HG02610 (cell line): ENCODE measurements at regions not wholly inside any gene's neighbourhood (a gene's known extent, or its start where the extent isn't known, plus 50 kb on each side); places are given as distances from the start of the nearest gene placed in this dataset.
A peak's percentile ranks its signal among the peaks of the same experiment; 100 is the strongest.
"Not testable (repeated sequence)": the region's sequence is repeated elsewhere in the genome, so short reads cannot be mapped to it uniquely, and the experiment has no call there.

Source experiments
- ATAC-seq: cut with Tn5 transposase; IDR thresholded peaks from one replicate; pipeline ENCODE4 v1.9.1; 2021; ENCODE audit warnings: mild to moderate bottlenecking, moderate library complexity; ENCODE audit not compliant: unreplicated experiment

DNA sequence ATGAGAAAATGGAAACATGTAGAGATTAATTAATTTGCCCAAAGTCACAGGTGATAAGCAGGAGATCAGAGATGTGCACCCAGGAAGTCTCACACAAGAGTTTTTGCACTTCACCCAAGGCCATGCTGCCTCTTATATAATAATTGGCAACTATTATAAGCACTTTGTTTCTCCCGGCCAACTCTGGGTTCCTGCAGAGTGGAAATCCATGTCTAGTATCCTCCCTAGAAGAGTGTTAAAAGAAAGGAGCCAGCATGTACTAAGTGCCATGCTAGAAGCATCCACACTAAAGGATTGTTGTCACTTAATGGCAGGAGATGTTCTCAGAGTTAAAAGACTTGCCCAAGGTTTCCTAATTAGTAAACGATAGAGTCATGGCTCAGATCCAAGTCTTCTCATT is 470.3 kb downstream of the OMA1 start:
- no peak for ATAC-seq

DNA sequence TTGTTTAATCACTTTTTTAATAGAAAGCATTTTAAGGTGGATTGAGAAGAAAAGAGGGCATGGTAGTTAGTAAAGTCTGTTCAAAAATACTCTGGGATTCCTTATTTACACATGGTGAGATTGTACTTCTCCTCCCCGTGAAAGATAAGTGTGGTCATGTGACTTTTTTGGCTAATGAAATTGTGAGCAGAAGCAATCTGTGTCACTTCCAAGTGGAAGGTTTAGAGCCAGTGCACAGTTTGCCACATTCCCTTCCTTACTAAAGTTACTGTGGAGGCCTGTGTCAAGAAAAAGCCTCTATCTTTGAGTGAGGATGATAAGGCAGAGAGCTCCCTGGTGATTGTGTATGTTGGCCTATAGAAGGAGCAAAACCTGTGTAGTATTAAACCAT is 471.3 kb downstream of the OMA1 start:
- no peak for ATAC-seq

DNA sequence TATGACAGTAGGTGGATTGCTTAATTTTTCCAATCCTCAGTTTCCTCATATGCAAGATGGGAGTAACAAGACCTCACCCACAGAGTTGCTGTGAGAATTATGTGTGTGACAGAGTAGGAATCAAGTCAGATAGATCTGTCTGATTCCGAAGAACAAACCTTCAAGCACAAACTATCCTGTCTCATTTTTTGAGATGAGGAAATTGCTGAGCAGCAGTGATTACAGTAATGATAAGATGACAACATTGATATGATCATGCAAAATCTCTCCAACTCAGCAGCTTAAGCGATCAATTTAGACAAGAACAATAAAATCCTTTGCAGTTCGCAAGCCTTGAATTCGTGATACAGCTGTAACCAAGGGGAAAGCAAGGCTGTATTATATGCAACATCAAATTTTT is 474.1 kb downstream of the OMA1 start:
- no peak for ATAC-seq

DNA sequence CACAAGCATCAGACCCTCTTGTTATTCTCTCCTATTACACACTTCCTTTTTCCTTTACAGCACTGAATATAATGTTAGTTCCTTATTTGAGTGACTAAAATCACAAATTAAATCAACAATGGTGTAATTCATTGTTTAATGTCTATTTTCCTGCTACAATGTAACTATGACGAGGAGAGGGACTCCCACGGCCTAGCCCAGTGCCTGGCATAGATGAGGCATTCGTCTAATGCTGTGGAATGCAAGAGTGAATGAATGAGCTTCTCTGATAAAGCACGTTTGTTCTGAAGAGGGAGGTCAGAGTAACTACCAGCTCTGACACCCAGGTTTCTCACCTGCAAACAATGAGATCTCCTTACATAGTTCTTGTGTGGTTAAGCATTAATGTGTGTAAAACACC is 479.4 kb downstream of the OMA1 start:
- ATAC-seq = no peak

DNA sequence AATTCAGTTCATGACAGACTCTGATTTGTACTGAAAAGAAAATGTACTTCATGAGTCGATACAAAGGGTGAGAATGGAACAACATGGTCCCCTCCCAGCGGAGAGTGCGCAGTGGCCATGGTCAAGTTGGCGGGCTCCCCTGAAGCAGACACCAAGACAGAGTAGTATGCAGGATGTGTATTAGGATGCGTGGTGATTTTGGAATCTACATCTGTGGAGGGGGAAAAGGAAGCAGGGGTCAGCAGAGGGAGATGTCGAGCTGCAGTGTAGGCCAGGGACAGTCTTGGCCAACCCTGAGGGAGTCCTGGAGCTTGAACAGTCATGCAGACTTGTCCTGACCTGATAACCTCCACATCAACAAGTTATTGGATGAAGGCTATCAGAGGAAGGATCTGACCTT is 481.0 kb downstream of the OMA1 start:
- ATAC-seq = no peak

DNA sequence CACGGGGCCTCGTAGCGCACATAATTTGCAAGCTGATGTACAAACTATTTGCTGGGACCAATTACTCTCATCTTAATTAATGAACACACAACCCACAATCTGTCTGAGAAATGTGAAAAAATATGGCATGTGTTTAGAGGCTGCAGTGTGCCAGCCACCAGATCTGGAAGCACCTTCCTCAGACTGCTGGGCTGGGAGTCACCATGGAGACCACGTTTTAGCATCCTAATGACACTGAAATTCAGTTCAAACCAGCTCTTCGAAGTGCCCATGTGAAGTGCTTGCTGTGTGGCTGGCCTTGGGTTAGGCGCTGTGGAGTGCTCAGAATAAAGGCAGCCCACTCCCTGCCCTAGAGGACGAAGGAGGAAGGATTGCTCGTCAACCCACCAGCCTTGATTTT is 482.4 kb downstream of the OMA1 start:
- ATAC-seq = no peak

DNA sequence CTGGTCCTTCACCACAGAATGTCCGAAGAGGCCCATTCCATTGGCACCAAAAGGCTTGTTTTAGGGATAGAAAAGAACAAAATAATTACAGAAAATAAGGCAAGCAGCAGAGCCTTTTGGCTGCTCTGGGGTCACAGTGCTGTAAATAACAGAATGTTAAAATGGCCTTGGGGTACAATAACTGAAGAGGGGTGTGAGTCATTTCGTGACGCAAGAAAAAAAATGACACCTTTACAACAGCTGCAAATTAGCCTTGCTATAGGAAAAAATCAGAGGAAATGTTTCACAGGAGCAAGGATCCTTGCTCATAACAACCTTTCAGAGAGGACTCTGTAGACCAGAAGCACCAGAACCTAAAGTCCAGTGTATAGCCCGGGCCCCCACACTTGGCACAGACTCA is 483.4 kb downstream of the OMA1 start:
- ATAC-seq = no peak

DNA sequence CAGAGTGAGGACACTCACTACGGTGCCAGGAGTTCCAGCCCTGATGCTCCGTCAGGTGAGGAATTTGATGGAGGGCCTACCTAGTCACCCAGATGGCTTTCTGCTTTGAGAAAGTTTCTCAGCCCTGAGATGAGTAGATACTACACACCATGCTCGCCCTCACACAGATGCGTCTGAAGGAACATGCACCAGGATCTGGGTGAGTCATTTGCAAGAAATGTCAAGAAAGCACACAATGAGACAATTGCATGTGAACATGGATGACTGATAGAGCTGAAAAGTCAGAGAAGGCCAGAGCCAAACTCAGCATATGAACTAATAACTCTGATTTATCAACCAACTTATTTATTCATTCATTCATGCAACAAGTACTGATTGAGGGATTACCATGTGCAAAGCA is 483.9 kb downstream of the OMA1 start:
- no peak for ATAC-seq

DNA sequence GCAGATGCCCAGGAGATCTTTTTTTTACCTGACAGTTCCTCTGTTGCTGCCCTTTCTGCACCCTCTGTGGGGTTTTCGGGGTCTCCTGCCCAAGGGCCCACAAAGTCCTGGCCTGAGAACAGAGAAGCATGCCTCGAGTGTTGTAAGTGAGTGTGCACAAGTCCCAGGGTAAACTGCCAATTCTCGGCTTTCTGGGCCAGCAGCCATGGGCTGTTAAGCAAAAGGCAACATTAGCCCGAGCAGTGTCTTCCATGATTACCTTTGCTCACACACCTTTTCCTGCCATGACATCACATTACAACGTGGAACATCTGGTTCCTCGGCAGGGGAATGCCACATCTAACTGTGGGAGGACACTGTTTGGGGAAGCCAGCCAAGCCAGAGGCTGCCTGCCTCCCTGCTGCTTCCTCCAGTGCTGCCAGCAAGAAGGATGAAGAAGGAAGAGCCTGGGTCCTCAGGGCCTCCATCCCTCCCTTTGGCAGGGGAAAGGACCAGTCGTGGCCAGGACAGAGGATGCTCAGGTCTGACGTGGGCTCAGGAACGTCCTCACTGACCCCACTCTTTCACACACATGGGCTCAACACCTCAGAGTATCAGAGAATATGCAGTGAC is 485.9 kb downstream of the OMA1 start:
- no peak for ATAC-seq

DNA sequence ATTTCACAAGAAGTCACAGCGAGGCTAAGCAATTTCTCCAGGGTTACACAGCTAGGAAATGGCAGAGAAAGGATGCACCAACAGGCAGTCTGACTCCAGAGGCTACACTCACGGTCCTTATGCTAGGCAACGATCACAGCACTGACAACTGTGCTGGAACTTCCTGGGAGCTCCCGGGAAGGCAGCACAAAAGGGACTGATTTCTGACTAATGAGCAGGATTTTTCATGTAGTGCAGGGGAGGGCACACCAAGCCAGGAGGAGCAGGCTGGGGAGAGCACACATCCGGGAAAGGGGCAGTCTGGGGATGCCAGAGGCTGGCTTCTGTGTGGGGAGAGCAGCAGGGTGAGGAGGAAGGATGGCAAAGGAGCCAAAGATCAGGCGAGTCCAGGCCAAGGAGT is 486.7 kb downstream of the OMA1 start:
- ATAC-seq = no peak

DNA sequence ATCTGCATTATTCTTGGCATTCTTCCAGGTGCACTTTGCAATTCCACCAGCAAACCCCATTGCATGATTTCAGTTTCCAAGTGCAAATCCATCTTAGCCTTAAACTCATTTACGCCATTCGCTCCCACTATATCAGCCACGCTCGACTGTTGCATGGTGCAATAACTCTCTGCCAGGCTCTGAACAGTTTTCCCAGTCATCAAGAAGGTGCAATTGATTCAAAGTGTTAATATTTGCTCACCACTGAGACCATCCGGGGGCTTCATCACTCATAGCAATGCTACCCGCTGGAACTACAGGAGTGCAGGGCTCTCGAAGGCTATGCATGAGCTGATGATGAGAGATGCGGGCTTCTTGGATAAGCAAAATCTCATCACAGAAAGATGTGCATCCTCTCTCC is 488.2 kb downstream of the OMA1 start:
- no peak for ATAC-seq

DNA sequence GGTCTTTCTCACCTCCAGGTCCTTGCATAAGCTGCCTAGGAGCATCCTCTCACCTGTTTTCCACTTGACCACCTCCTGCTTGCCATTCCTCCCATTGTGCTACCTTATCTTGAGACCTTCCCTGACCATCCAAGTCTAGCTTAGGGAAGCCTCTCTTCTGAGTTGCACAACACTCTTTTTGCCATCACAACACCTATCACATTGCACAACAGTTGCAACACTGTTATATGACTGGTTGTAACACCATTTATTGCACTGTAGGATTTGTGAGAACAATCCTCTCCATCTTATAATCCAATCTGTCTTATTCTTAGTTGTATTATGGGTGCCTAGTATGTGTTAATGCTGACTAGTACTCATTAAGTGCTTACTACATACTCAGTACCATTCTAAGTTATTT is 488.7 kb downstream of the OMA1 start:
- ATAC-seq = no peak

DNA sequence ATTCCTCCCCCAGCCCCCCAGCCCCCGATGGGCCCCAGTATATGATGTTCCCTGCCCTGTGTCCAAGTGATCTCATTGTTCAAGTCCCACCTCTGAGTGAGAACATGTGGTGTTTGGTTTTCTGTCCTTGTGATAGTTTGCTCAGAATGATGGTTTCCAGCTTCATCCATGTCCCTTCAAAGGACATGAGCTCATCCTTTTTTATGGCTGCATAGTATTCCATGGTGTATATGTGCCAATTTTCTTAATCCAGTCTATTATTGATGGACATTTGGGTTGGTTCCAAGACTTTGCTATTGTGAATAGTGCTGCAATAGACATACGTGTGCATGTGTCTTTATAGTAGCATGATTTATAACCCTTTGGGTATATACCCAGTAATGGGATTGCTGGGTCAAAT is 495.3 kb downstream of the OMA1 start:
- not testable (repeated sequence) for ATAC-seq

DNA sequence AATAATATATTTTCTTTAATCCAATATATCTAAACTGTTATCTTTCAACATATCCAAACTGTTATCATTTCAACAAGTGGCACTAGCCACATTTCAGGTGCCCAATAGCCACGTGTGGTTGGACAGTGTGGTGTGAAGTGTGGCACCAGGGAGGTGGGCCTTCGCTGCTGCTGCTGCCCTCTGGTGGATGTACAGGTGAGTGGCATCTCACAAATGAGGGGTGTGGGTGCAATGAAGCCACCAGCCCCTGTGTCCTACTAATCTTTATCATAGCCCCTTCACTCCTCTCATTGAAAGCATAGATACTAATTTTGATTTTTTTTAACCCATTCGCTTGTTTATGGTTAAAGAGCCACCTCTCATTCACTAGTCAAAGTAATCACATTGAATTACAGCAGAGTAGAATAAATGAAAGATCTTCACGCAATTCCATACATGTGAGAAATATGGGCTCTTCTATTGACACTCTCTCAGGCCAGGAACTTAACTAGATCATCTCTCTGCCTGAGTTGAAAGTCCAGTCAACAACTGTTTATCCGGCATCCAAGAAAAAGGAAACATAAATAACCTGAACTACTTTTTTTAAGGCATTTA is 499.2 kb downstream of the OMA1 start:
- peak; percentile 45 for ATAC-seq

DNA sequence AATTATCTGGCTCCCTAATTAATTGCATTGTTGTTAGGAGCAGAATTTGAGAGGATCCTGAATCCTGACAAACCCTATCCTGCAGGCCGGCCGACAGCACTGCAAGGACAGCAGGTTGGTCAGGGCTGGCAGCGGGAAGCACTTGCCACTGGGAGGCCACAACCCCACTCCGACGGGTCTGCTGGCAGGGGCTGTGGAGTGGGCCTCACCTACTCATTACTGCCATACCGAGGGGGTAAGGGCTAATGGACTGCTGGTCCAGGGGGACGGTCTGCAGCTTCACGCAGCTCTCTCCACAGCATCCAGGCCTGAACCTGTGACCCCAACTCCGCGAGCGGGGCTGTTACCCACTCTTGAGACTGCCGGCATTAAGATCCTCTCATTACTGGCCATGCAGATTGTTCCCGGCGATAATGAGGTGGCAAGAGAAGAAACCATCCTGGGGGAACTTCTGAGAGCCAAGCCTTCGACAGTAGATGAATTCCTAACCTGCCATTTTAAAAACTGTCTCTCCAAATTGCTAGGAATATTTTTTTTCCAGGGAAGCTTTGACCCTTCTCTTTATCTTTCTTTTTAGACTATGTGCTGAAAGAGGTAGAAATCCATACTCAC is 501.3 kb downstream of the OMA1 start:
- no peak for ATAC-seq

DNA sequence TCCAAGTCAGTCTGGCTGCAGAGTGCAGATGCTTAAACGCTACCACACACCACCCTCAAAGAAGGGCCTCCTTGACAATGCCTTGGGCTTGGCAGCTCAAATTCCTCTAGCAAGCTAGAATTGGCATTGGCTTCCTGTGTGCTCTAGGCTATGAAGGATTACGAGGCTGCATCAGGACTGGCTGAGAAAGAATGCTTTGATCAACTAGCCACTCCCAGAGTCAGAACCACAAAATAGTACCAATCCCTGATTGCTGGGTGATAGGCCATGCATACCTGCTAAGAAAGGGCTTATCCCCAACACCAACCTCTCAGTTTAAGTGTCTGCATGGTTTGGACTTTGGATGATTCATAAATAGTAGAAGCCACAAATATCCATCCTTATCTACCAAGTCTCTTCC is 504.9 kb downstream of the OMA1 start:
- ATAC-seq = no peak

DNA sequence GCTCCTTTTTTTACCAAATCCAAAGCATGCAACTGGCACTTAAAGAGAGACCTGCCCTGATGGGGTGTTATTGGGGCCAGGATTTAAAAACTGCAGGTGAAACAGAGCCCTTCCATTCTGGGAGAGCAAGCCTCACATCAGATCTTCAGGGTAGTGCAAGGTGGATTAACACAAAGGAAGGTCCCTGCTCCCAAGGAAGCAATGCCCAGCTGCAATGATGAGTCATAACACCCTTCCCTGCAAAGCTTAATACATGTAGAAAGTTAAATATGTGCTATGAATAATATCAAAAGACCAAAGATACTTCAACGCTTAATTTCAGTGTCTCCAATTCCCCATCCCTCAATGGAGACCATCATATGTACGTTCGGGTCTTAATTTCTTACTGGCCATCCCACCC is 508.0 kb downstream of the OMA1 start:
- ATAC-seq = no peak

DNA sequence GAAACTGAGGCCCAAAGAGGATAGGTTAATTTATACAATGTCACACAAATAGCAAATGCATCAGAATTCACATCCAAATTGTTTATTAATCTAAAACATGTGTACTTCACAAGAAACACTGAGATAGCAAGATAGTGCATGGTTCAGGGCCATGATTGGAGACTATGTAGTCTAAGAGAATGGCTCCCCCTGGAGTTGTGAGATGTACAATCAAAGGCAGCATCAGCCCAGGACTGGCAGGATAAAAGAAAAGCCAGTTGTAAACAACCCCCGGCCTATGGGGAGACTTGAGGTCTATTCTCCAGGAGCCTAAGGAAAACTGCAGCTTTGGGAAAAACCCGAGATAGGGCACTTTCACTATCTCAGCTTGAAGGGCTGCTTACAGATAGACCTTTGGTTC is 511.0 kb downstream of the OMA1 start:
- no peak for ATAC-seq

DNA sequence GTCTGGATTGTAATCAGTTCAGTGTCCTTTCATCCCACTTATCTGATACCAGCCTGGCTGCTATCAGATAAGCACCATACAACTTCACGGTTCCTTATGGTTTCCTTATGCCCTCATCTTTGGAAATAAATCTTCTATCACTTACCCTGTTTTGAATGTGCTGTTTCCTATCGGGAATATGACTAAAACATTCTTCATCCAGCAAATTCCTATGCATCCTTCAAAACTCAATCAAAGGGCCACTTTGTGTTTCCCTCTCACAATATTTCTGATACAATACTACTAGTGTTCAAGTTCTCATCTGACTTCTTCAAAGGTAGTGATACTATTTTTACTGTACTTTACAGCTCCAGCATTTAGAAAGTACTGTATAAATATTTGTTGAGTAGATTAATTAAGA is 513.2 kb downstream of the OMA1 start:
- ATAC-seq = no peak

DNA sequence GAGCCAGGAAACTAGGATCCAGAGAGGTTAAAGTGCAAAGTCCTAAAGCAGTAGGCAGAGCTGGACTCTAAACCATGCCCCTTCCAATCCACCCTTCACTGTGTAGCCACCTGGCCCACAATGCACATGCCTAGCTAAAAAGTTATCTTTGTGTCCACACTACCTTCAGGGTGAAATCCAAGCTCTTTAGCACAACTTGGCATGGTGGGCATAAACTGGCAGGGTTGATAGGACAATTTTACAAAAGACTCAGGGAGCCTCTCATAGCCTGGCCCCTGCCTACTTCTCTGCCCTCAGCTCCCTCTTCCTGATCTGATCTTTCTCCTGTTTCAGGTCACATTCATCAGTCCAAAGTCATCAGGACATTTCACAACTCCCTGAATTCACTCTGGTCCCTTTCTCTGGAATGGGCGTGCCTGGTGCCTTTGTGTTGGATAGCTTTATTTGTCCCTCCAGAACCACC is 513.9 kb downstream of the OMA1 start:
- no peak for ATAC-seq

DNA sequence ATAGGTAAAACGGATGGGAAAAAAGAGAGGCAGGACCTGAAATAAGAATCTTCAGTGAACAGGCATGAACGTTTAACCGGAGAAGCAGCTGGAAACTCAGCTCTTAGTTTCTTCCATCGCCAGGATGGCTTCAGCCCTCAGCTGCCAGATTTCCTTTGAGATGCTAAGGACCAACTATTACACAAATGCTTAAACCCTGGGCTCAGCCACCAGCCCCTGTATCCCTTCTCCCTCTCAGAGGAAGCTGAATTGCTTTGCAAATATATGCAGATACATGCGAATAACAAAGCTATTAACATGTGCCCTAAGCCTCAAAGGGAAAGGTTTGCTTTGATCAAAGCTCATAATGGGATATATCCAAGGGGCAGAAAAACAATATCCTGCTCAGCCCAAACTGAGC is 515.1 kb downstream of the OMA1 start:
- no peak for ATAC-seq

DNA sequence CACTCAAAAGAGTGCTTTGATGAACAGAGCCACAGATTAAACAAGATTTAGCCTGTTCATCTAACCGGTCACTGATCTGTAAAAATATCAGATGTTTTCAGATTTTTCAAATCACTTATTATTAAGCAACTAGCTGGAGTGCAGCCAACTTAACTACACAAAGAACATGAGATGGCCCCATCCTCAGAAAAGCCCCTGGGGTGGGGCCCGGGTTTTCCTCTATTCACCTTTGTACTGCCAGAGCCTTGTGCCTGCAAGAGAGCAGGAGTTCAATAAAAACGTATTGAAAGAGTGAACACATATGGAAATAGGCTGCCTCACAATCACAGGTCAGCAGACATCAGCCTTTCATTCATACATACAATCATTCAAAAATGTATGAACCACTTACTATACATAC is 516.1 kb downstream of the OMA1 start:
- no peak for ATAC-seq

DNA sequence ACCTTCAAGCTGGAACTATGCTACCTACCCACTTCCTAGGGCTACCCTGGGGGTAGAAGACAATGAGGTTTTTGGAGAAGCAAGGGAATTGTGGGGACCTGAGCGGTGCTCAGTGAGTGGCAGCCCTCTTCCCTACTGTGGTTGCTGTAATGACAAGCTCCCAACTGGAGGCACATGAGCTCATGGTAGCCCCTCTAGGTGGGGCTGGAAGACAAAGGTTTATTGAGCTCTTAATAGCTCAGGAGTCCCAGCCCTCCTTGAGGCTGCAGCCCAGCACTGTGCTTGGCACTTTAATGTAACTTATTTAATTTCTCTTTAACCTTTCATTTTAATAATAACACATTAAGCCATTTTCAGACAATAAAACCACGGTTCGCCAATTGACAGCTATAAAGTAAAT is 528.9 kb downstream of the OMA1 start:
- no peak for ATAC-seq
